ENCODE measurements at regions not wholly inside any gene's neighbourhood (a gene's known extent, or its start where the extent isn't known, plus 50 kb on each side); places are given as distances from the start of the nearest gene placed in this dataset.

GRCh38 chr16:26569793-26570192 is 496.9 kb upstream of the C16orf82 start:
- no peaks in the 10 kb centered on the region for H3K4me1 ChIP-seq
- no peak overlapping the region for H3K27ac ChIP-seq
- ATAC-seq (ENCODE audit: low FRiP score in 2 of 2): no peak
- TF ChIP-seq POLR2A (IDR thresholded peaks at IDR 0.05) (no peak), EP300 (IDR thresholded peaks at IDR 0.05) (no peak)
- TF ChIP-seq, protein P1, sequence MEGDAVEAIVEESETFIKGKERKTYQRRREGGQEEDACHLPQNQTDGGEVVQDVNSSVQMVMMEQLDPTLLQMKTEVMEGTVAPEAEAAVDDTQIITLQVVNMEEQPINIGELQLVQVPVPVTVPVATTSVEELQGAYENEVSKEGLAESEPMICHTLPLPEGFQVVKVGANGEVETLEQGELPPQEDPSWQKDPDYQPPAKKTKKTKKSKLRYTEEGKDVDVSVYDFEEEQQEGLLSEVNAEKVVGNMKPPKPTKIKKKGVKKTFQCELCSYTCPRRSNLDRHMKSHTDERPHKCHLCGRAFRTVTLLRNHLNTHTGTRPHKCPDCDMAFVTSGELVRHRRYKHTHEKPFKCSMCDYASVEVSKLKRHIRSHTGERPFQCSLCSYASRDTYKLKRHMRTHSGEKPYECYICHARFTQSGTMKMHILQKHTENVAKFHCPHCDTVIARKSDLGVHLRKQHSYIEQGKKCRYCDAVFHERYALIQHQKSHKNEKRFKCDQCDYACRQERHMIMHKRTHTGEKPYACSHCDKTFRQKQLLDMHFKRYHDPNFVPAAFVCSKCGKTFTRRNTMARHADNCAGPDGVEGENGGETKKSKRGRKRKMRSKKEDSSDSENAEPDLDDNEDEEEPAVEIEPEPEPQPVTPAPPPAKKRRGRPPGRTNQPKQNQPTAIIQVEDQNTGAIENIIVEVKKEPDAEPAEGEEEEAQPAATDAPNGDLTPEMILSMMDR (IDR thresholded peaks at IDR 0.05): no peak
- no peak for DNase-seq
- no peaks in the 10 kb centered on the region for H3K27me3 ChIP-seq
- H3K36me3 ChIP-seq: no peaks in the 10 kb centered on the region
- H3K9me3 ChIP-seq: no peaks in the 10 kb centered on the region
- no peak overlapping the region for H3K4me3 ChIP-seq

DNA sequence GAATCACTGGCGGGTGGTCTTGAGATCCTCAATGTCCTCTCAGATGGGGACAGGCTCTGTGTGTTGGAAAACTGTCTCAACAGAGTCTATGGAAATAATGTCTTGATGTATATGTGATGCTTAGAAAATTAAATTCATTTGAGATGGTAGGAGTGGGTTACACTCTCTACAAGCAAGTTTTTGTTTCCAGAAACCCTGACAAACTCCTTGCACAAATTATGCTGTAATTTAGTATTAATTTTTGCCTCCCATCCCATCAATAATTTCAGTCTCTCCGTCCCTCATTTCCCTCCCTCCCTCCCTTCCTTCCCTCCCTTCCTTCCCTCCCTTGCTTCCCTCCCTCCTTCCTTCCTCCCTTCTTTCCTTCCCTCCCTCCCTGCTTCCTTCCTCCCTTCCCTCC is 488.0 kb upstream of the C16orf82 start:
- TF ChIP-seq POLR2AphosphoS5 (IDR thresholded peaks at IDR 0.05) (no peak), POLR2A (IDR thresholded peaks at IDR 0.05) (no peak), EP300 (IDR thresholded peaks at IDR 0.05) (no peak)
- TF ChIP-seq, protein P1 (IDR thresholded peaks at IDR 0.05): no peak
- no peaks in the 10 kb centered on the region for H3K27me3 ChIP-seq
- no peak for DNase-seq
- H3K4me3 ChIP-seq: no peak overlapping the region
- 73 to 86% methylated on average over 2 of the region's 2 CpGs for WGBS, 2 donors
- no peaks in the 10 kb centered on the region for H3K4me1 ChIP-seq
- no peaks in the 10 kb centered on the region for H3K36me3 ChIP-seq
- no peaks in the 10 kb centered on the region for H3K9me3 ChIP-seq
- ATAC-seq (ENCODE audit: low FRiP score in 2 of 2): no peak
- H3K27ac ChIP-seq: no peak overlapping the region

DNA sequence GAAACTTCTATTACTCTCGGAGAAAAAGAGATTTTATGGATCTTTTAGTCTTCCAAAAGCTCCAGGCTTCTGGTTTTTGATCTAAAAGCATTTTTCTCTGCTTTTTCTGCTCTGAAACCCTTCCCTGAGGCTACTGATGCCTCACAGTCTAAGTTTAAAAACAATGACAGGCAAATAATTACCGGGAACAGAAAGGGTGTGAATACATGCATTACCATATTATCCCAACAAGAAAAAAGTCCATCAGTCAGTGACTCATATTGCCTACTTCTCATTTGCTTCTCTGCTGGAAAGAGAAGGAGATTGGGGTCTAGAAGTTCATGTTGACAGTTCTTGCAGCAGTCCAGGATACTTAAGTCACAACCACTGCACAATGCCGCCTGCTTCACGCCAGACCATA is 482.9 kb upstream of the C16orf82 start:
- no peaks in the 10 kb centered on the region for H3K27me3 ChIP-seq
- H3K9me3 ChIP-seq: no peaks in the 10 kb centered on the region
- H3K4me1 ChIP-seq: no peaks in the 10 kb centered on the region
- TF ChIP-seq EP300 (IDR thresholded peaks at IDR 0.05) (no peak), POLR2AphosphoS5 (IDR thresholded peaks at IDR 0.05) (no peak), POLR2A (IDR thresholded peaks at IDR 0.05) (no peak)
- TF ChIP-seq, protein P1 (IDR thresholded peaks at IDR 0.05): no peak
- no peak overlapping the region for H3K4me3 ChIP-seq
- no peak overlapping the region for H3K27ac ChIP-seq
- no peak for DNase-seq
- no peak for ATAC-seq (ENCODE audit: low FRiP score in 2 of 2)
- H3K36me3 ChIP-seq: no peaks in the 10 kb centered on the region
- 91 to 94% methylated on average over 4 of the region's 4 CpGs for WGBS, 2 donors

GRCh38 chr16:26593700-26594099 is 473.0 kb upstream of the C16orf82 start:
- 39 to 43% methylated on average over 5 of the region's 5 CpGs for WGBS, 2 donors
- TF ChIP-seq, protein P1 (IDR thresholded peaks at IDR 0.05): no peak
- TF ChIP-seq POLR2A (IDR thresholded peaks at IDR 0.05): no peak
- no peak for ATAC-seq (ENCODE audit: low FRiP score in 2 of 2)
- H3K27me3 ChIP-seq: no peaks in the 10 kb centered on the region
- H3K4me3 ChIP-seq: no peak overlapping the region
- no peaks in the 10 kb centered on the region for H3K36me3 ChIP-seq
- H3K27ac ChIP-seq: no peak overlapping the region
- H3K4me1 ChIP-seq: no peaks in the 10 kb centered on the region
- H3K9me3 ChIP-seq: no peaks in the 10 kb centered on the region
- DNase-seq: no peak

GRCh38 chr16:26594666-26595065 is 472.1 kb upstream of the C16orf82 start:
- no peaks in the 10 kb centered on the region for H3K27me3 ChIP-seq
- H3K27ac ChIP-seq: no peak overlapping the region
- no peaks in the 10 kb centered on the region for H3K9me3 ChIP-seq
- DNase-seq (no peak), ATAC-seq (ENCODE audit: low FRiP score in 2 of 2) (no peak)
- H3K4me3 ChIP-seq: no peak overlapping the region
- no peaks in the 10 kb centered on the region for H3K4me1 ChIP-seq
- 63 to 72% methylated on average over 5 of the region's 5 CpGs for WGBS, 2 donors
- no peaks in the 10 kb centered on the region for H3K36me3 ChIP-seq
- TF ChIP-seq POLR2A (IDR thresholded peaks at IDR 0.05) (no peak), POLR2AphosphoS5 (IDR thresholded peaks at IDR 0.05) (no peak), EP300 (IDR thresholded peaks at IDR 0.05) (no peak)
- TF ChIP-seq, protein P1 (IDR thresholded peaks at IDR 0.05): no peak

Data from upper lobe of left lung (tissue), 6 donors.